A549 (cell line): ENCODE measurements at regions not wholly inside any gene's neighbourhood (a gene's known extent, or its start where the extent isn't known, plus 50 kb on each side); places are given as distances from the start of the nearest gene placed in this dataset.
"Not testable (repeated sequence)": the region's sequence is repeated elsewhere in the genome, so short reads cannot be mapped to it uniquely, and the experiment has no call there.

ENCODE experiments used
- ATAC-seq, 2 experiments: fragments of 200-7000 bp in 1 of 2; fragments of >200 bp in 1 of 2; cut with Nextera tagmentation in 1 of 2; cut with Tn5 transposase in 1 of 2; 3 replicates each; pipeline versions ENCODE4 v1.8.0 to v1.9.1; 2018 to 2020; ENCODE audit warnings: mild to moderate bottlenecking in 1 of 2, moderate library complexity in 1 of 2
- CTCF ChIA-PET: fragments of 300-600 bp; sonication (Branson Sonifier 250); formaldehyde crosslinking; extraction: SDS; loops from one replicate; lab custom pipeline; 2021; ENCODE audit warnings: antibody characterized with exemption, inconsistent platforms; lab: Yijun Ruan, JAX
- POLR2A ChIA-PET: fragments of 350-600 bp; formaldehyde crosslinking; extraction: SDS; loops from one replicate; lab custom pipeline; 2021; ENCODE audit warnings: antibody characterized with exemption, inconsistent platforms; lab: Yijun Ruan, JAX
- DNase-seq, 2 experiments: peaks; one replicate each; pipeline versions ENCODE4 v3.0.0 to v3.0.0-alpha.2; 2011 to 2016; ENCODE audit warnings: low read depth in 1 of 2, low spot score in 1 of 2
- FAIRE-seq: peaks from 2 replicates; lab custom pipeline; 2011; peaks lifted over from hg19 to GRCh38; lab: Jason Lieb, UNC
- H3K27ac ChIP-seq, 2 experiments: fragments of >200 bp; sonication (Bioruptor Twin); formaldehyde crosslinking; 3 replicates each; pipeline ENCODE4 v1.5.1; 2016 to 2017
- H3K4me1 ChIP-seq: fragments of >200 bp; sonication (Bioruptor Twin); formaldehyde crosslinking; 3 replicates; pipeline ENCODE4 v1.6.1; 2016
- H3K4me2 ChIP-seq: fragments of >200 bp; sonication (Bioruptor Twin); formaldehyde crosslinking; 3 replicates; pipeline ENCODE4 v1.6.1; 2016
- H3K4me3 ChIP-seq: fragments of >200 bp; sonication (Bioruptor Twin); formaldehyde crosslinking; 3 replicates; pipeline ENCODE4 v1.5.1; 2016
- H3K9me3 ChIP-seq: fragments of >200 bp; sonication (Bioruptor Twin); formaldehyde crosslinking; 3 replicates; pipeline ENCODE4 v1.6.1; 2016
- ATOH8 ChIP-seq: fragments of 250-450 bp; sonication (Bioruptor Pico); IDR thresholded peaks from 2 replicates; pipeline ENCODE4 v1.5.0; 2020; ENCODE audit warnings: low read depth, mild to moderate bottlenecking, moderate library complexity
- GATA3 ChIP-seq: IDR thresholded peaks from 2 replicates; pipeline ENCODE4 v1.6.1; 2012; ENCODE audit warnings: borderline replicate concordance
- HDAC2 ChIP-seq: fragments of 200-600 bp; sonication (generic); IDR thresholded peaks from 2 replicates; pipeline ENCODE4 v1.6.1; 2016
- HES2 ChIP-seq: fragments of >200 bp; sonication (Bioruptor Twin); formaldehyde crosslinking; IDR thresholded peaks from 2 replicates; pipeline ENCODE4 v1.6.1; 2016
- HMGXB4 ChIP-seq: fragments of 250-450 bp; sonication (Bioruptor Pico); IDR thresholded peaks from 2 replicates; pipeline ENCODE4 v1.5.0; 2021; ENCODE audit warnings: mild to moderate bottlenecking, moderate library complexity, borderline replicate concordance
- HOXA7 ChIP-seq: fragments of 250-450 bp; sonication (Bioruptor Pico); IDR thresholded peaks from 2 replicates; pipeline ENCODE4 v1.5.0; 2020; ENCODE audit warnings: mild to moderate bottlenecking, moderate library complexity
- HOXB13 ChIP-seq: fragments of 250-450 bp; sonication (Bioruptor Pico); IDR thresholded peaks from 2 replicates; pipeline ENCODE4 v1.5.0; 2020; ENCODE audit warnings: low read depth, mild to moderate bottlenecking, moderate library complexity
- KDM1A ChIP-seq: fragments of 200-600 bp; sonication (generic); IDR thresholded peaks from 2 replicates; pipeline ENCODE4 v1.6.1; 2016; ENCODE audit warnings: low read depth, mild to moderate bottlenecking
- MAX ChIP-seq: IDR thresholded peaks from 2 replicates; pipeline ENCODE4 v1.6.1; 2012
- NFE2L2 ChIP-seq: fragments of 150-350 bp; conservative IDR thresholded peaks from 2 replicates; pipeline ENCODE4 v1.6.1; 2014; ENCODE audit warnings: low read length
- PHF8 ChIP-seq: fragments of 200-600 bp; sonication (generic); IDR thresholded peaks from 2 replicates; pipeline ENCODE4 v1.6.1; 2016; ENCODE audit warnings: low read depth, mild to moderate bottlenecking, antibody characterized with exemption, moderate library complexity, borderline replicate concordance
- POLR2AphosphoS2 ChIP-seq: conservative IDR thresholded peaks from 2 replicates; pipeline ENCODE4 v1.6.1; 2012; ENCODE audit warnings: low read length, improper control_type of control experiment, inconsistent platforms
- RARB ChIP-seq: fragments of 250-450 bp; sonication (Bioruptor Pico); IDR thresholded peaks from 2 replicates; pipeline ENCODE4 v1.8.0; 2021; ENCODE audit warnings: mild to moderate bottlenecking, moderate library complexity
- RCOR1 ChIP-seq: fragments of 150-350 bp; IDR thresholded peaks from 2 replicates; pipeline ENCODE4 v1.6.1; 2014; ENCODE audit warnings: antibody characterized with exemption, low read length, low read depth
- REST ChIP-seq: fragments of 200-600 bp; sonication (generic); IDR thresholded peaks from 2 replicates; pipeline ENCODE4 v1.6.1; 2016; ENCODE audit warnings: antibody characterized with exemption, mild to moderate bottlenecking, moderate library complexity
- SMC3 ChIP-seq: fragments of >200 bp; sonication (Bioruptor Twin); formaldehyde crosslinking; IDR thresholded peaks from 3 replicates; pipeline ENCODE4 v1.6.1; 2018; ENCODE audit warnings: inconsistent platforms
- SREBF2 ChIP-seq: fragments of 450-650 bp; IDR thresholded peaks from 2 replicates; pipeline ENCODE4 v1.6.1; 2014; ENCODE audit warnings: mild to moderate bottlenecking, moderate library complexity
- ZFP36 ChIP-seq: fragments of 450-650 bp; IDR thresholded peaks from 2 replicates; pipeline ENCODE4 v1.6.1; 2014; ENCODE audit warnings: borderline replicate concordance; ENCODE audit not compliant: partially characterized antibody
- ZSCAN20 ChIP-seq: fragments of 250-450 bp; sonication (Bioruptor Pico); IDR thresholded peaks from 2 replicates; pipeline ENCODE4 v1.8.0; 2022; ENCODE audit warnings: mild to moderate bottlenecking, moderate library complexity
- WGBS: methylation state at CpG from one replicate; pipeline ENCODE4 v1.1.6; 2017; ENCODE audit errors: missing lambda C conversion rate; 5-methylcytosine and 5-hydroxymethylcytosine counted together

GRCh38 chr5:62762503-62762902, 183.9 kb downstream of the LRRC70 start:
- TF ChIP-seq ZSCAN20 (CRISPR knock-in tag) (no peak), HMGXB4 (no peak), HOXB13 (CRISPR knock-in tag) (no peak), GATA3 (no peak), NFE2L2 (no peak), SREBF2 (no peak), ATOH8 (CRISPR knock-in tag) (no peak), HOXA7 (CRISPR knock-in tag) (no peak), RARB (CRISPR knock-in tag) (no peak), SMC3 (no peak), RCOR1 (no peak), REST (no peak), HDAC2 (no peak), POLR2AphosphoS2 (no peak), ZFP36 (no peak), HES2 (no peak), PHF8 (no peak), KDM1A (no peak), MAX (no peak)
- POLR2A ChIA-PET = no interaction called here
- Histone ChIP-seq H3K27ac (no peak overlapping the region), H3K4me1 (no peaks in the 10 kb centered on the region), H3K4me3 (no peak overlapping the region), H3K4me2 (no peak overlapping the region), H3K9me3 (peaks cover 6% of the 10 kb centered on the region; the same call in 1 of the 3 replicates)
- DNase-seq = no peak
- 4% methylated on average over 2 of the region's 2 CpGs for WGBS
- ATAC-seq = no peak
- CTCF ChIA-PET = no interaction called here
- no peak for FAIRE-seq

- CTCF ChIA-PET, ATAC-seq, POLR2A ChIA-PET, FAIRE-seq, DNase-seq, H3K27ac ChIP-seq, H3K9me3 ChIP-seq, H3K4me1 ChIP-seq, H3K4me3 ChIP-seq, H3K4me2 ChIP-seq: not testable (repeated sequence)
- WGBS = 69% methylated on average over 4 of the region's 4 CpGs
Observed at GRCh38 chr5:62757686-62758085, 179.1 kb downstream of the LRRC70 start.
